22Rv1 (cell line): ENCODE measurements at regions not wholly inside any gene's neighbourhood (a gene's known extent, or its start where the extent isn't known, plus 50 kb on each side); places are given as distances from the start of the nearest gene placed in this dataset.

Experiments used
- ZFX ChIP-seq: fragments of 450-650 bp; IDR thresholded peaks from 2 replicates; pipeline ENCODE4 v1.6.1; 2017; ENCODE audit warnings: antibody characterized with exemption, borderline replicate concordance
- TF ChIP-seq, protein P1 (sequence below): fragments of 450-650 bp; IDR thresholded peaks from 2 replicates; pipeline ENCODE4 v1.5.1; 2017; ENCODE audit warnings: mild to moderate bottlenecking

DNA sequence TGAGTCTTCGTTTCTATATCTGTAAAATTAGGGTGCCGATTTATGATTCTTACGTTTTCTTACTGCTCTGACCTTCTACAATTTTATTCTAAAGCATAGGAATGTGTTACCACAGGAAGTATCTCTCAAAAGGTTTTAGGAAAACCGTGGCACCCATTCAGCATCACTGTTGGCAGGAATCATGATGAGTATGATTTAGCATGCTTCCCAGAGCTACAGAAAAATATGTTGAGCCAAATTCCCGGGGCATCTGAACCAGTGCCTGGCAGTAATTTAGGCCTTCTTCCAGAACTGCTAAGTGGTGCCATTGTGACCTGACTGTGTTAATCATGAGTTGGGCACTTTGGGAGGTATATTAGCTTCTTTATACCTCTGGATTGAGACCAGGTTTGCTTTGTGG, 605.0 kb upstream of the RAG2 start:
- TF ChIP-seq, protein P1, sequence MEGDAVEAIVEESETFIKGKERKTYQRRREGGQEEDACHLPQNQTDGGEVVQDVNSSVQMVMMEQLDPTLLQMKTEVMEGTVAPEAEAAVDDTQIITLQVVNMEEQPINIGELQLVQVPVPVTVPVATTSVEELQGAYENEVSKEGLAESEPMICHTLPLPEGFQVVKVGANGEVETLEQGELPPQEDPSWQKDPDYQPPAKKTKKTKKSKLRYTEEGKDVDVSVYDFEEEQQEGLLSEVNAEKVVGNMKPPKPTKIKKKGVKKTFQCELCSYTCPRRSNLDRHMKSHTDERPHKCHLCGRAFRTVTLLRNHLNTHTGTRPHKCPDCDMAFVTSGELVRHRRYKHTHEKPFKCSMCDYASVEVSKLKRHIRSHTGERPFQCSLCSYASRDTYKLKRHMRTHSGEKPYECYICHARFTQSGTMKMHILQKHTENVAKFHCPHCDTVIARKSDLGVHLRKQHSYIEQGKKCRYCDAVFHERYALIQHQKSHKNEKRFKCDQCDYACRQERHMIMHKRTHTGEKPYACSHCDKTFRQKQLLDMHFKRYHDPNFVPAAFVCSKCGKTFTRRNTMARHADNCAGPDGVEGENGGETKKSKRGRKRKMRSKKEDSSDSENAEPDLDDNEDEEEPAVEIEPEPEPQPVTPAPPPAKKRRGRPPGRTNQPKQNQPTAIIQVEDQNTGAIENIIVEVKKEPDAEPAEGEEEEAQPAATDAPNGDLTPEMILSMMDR = no peak
- TF ChIP-seq ZFX = no peak
